ENCODE measurements at regions not wholly inside any gene's neighbourhood (a gene's known extent, or its start where the extent isn't known, plus 50 kb on each side); places are given as distances from the start of the nearest gene placed in this dataset.

DNA sequence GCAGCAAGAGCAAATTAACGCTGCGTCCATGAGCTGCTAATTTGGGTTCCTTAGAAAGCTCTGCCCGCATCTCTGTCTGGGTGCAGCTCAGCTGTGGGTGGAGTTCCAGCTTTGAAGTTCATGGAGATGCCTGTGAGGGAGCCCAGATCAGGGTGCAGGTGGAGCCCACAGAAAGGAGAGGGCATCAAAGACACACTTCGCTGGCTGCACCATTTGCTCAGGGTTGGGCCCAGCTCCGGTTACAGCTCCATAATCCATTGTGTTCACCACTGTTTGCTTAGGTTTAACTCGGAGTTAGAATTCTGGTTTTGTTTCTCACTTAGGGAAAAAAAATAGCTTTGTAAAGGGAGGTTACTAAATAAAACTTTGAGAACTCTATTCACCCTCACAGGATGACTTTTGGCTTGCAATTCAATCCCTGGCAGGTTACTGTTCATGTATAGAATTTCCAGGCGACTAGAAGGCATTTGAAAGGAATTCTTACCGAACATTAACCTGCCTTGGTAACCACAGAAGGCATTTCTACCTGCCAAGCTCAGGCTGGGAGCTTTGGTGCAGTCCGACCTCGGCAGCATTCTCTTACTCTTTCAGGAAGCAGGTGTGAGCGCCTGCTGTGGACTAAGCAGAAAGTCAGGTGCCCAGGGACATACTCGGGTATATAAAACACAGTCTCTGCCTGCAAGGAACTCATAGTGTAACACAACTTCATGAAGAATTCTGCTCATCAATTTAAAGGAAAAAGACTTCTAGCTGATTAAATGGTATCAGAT lies 179.5 kb upstream of the RNF32 start:
- H3K27ac ChIP-seq, result no peak overlapping the region
- no peaks in the 10 kb centered on the region for H3K36me3 ChIP-seq
- H3K9me3 ChIP-seq, result no peaks in the 10 kb centered on the region
- H3K4me3 ChIP-seq, result no peak overlapping the region
- TF ChIP-seq CTCF (IDR thresholded peaks at IDR 0.05) (no peak), EP300 (IDR thresholded peaks at IDR 0.05) (no peak), POLR2A (IDR thresholded peaks at IDR 0.05) (no peak)
- intact Hi-C loops (cut with DNase I), result no loop called here
- no peak for DNase-seq
- no peaks in the 10 kb centered on the region for H3K27me3 ChIP-seq
- H3K4me1 ChIP-seq (ENCODE audit: insufficient read depth), result no peaks in the 10 kb centered on the region
- WGBS, 3 donors, result 63 to 72% (median 68%) methylated on average over 12 of the region's 12 CpGs

DNA sequence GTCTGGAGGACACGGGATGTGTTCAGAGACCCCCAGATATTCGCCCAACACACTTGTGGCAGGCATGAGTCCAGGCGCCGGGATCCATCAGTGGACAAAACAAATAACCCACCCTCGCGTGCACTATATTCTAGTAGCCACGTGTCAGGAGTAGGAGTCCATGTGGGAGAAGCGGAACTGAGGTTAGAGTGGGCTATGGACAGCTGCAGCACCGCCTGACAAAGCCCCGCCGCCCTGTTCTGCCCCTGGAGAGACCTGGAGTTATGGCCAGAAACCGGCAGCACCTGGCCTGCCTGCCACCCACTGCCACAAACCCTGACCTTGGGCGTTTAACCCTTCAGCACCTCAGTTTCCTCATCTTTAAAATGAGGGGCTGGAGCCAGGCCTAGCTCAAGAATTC lies 181.0 kb upstream of the RNF32 start:
- 79 to 83% (median 81%) methylated on average over 13 of the region's 13 CpGs for WGBS, 3 donors
- Histone ChIP-seq H3K27ac (no peak overlapping the region), H3K4me3 (no peak overlapping the region), H3K4me1 (ENCODE audit: insufficient read depth) (no peaks in the 10 kb centered on the region), H3K27me3 (no peaks in the 10 kb centered on the region), H3K9me3 (no peaks in the 10 kb centered on the region), H3K36me3 (no peaks in the 10 kb centered on the region)
- no peak for DNase-seq
- TF ChIP-seq CTCF (IDR thresholded peaks at IDR 0.05), result no peak
- no peak for TF ChIP-seq EP300 (IDR thresholded peaks at IDR 0.05)
- TF ChIP-seq POLR2A (IDR thresholded peaks at IDR 0.05), result no peak
- intact Hi-C loops (cut with DNase I), result no loop called here

- intact Hi-C loops (cut with DNase I), result no loop called here
- no peaks in the 10 kb centered on the region for H3K36me3 ChIP-seq
- DNase-seq, result no peak
- H3K27me3 ChIP-seq, result no peaks in the 10 kb centered on the region
- no peaks in the 10 kb centered on the region for H3K4me1 ChIP-seq (ENCODE audit: insufficient read depth)
- no peak overlapping the region for H3K4me3 ChIP-seq
- no peak overlapping the region for H3K27ac ChIP-seq
- H3K9me3 ChIP-seq, result no peaks in the 10 kb centered on the region
- no peak for TF ChIP-seq EP300 (IDR thresholded peaks at IDR 0.05)
- no peak for TF ChIP-seq POLR2A (IDR thresholded peaks at IDR 0.05)
- no peak for TF ChIP-seq CTCF (IDR thresholded peaks at IDR 0.05)
- WGBS, 3 donors, result 87 to 94% (median 93%) methylated on average over 1 of the region's 1 CpG
These were observed 181.5 kb upstream of the RNF32 start for GRCh38 chr7:156459067-156459466.

DNA sequence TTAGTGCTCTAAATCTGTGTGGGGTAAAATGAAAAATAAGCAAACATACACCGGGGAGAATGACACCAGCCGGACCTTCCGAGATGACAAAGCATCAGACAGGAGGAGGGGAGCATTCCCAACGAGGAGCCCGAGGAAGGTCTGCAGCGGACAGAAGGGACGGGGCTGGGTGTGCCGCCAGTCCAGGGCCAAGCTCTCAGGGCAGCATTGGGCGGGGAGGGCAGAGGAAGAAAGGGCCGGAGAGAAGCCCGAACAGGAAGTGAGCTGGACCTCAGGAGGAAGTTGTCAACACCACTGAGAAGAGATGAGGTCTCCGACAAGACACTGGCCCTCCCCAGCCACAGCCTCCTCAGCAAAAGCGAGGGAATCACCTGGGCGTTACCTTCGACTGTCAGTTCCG lies 182.6 kb upstream of the RNF32 start:
- WGBS, 3 donors, result 88 to 90% (median 90%) methylated on average over 16 of the region's 16 CpGs
- TF ChIP-seq EP300 (IDR thresholded peaks at IDR 0.05) (no peak), POLR2A (IDR thresholded peaks at IDR 0.05) (no peak), CTCF (IDR thresholded peaks at IDR 0.05) (no peak)
- Histone ChIP-seq H3K27ac (no peak overlapping the region), H3K27me3 (no peaks in the 10 kb centered on the region), H3K36me3 (no peaks in the 10 kb centered on the region), H3K4me3 (no peak overlapping the region), H3K4me1 (ENCODE audit: insufficient read depth) (no peaks in the 10 kb centered on the region), H3K9me3 (no peaks in the 10 kb centered on the region)
- intact Hi-C loops (cut with DNase I), result no loop called here
- no peak for DNase-seq

All from ovary (tissue), 7 donors.